Anterior cingulate cortex (tissue), 58 donors: ENCODE measurements at regions not wholly inside any gene's neighbourhood (a gene's known extent, or its start where the extent isn't known, plus 50 kb on each side); places are given as distances from the start of the nearest gene placed in this dataset.

Source experiments
- DNase-seq, 58 donors: peaks; one replicate each; lab custom pipeline; 2025; lab: John Stamatoyannopoulos, UW

GRCh38 chr6:163923658-163924411 is 509.3 kb downstream of the QKI start:
- peak in 20 of 58 donors; percentile 7 to 52 (median 26) for DNase-seq

- no peak for DNase-seq
Observed at GRCh38 chr6:163922562-163922961, 508.0 kb downstream of the QKI start.

GRCh38 chr6:163919652-163920051 is 505.1 kb downstream of the QKI start:
- no peak for DNase-seq

GRCh38 chr6:163916315-163917081 is 502.0 kb downstream of the QKI start:
- DNase-seq = no peak

GRCh38 chr6:163915131-163915530 is 500.6 kb downstream of the QKI start:
- no peak for DNase-seq

GRCh38 chr6:163913045-163913444 is 498.5 kb downstream of the QKI start:
- no peak for DNase-seq

GRCh38 chr6:163906006-163906710 is 491.6 kb downstream of the QKI start:
- no peak for DNase-seq

- DNase-seq = no peak
Observed at GRCh38 chr6:163904186-163904585, 489.7 kb downstream of the QKI start.

- DNase-seq = no peak
Observed at GRCh38 chr6:163903541-163903940, 489.0 kb downstream of the QKI start.

GRCh38 chr6:163902993-163903392 is 488.5 kb downstream of the QKI start:
- no peak for DNase-seq

GRCh38 chr6:163901681-163902080 is 487.2 kb downstream of the QKI start:
- no peak for DNase-seq

- DNase-seq = no peak
Observed at GRCh38 chr6:163900570-163900969, 486.1 kb downstream of the QKI start.

GRCh38 chr6:163897669-163898068 is 483.2 kb downstream of the QKI start:
- no peak for DNase-seq

GRCh38 chr6:163897030-163897429 is 482.5 kb downstream of the QKI start:
- no peak for DNase-seq

GRCh38 chr6:163895162-163895561 is 480.6 kb downstream of the QKI start:
- no peak for DNase-seq

- no peak for DNase-seq
Observed at GRCh38 chr6:163893609-163894189, 479.2 kb downstream of the QKI start.

- peak in 8 of 58 donors; percentile 4 to 28 (median 16) for DNase-seq
Observed at GRCh38 chr6:163892824-163893561, 478.5 kb downstream of the QKI start.

- DNase-seq = no peak
Observed at GRCh38 chr6:163889904-163890514, 475.5 kb downstream of the QKI start.

GRCh38 chr6:163888030-163888819 is 473.7 kb downstream of the QKI start:
- no peak for DNase-seq
